Mesenchymal stem cell (in vitro differentiated cells and primary cell): ENCODE measurements at regions not wholly inside any gene's neighbourhood (a gene's known extent, or its start where the extent isn't known, plus 50 kb on each side); places are given as distances from the start of the nearest gene placed in this dataset.

ENCODE experiments used
- DNase-seq: peaks from one replicate; pipeline ENCODE4 v3.0.0-alpha.2; 2013
- H2AFZ ChIP-seq: one replicate; pipeline ENCODE4 v1.6.1; 2013; ENCODE audit warnings: low read depth, mild to moderate bottlenecking, control low read depth, inconsistent platforms, low read length, moderate library complexity
- H2AK5ac ChIP-seq: 2 replicates; pipeline ENCODE4 v1.6.1; 2013; ENCODE audit warnings: low read length, moderate library complexity, mild to moderate bottlenecking, inconsistent platforms; ENCODE audit not compliant: severe bottlenecking
- H2BK120ac ChIP-seq: one replicate; pipeline ENCODE4 v1.6.1; 2013; ENCODE audit warnings: low read depth, mild to moderate bottlenecking, inconsistent platforms, low read length, moderate library complexity
- H2BK12ac ChIP-seq, 2 experiments: one replicate each; pipeline ENCODE4 v1.6.1; 2013; ENCODE audit warnings: inconsistent platforms in 2 of 2, low read length in 2 of 2, mild to moderate bottlenecking in 2 of 2, moderate library complexity in 2 of 2, control low read depth in 1 of 2
- H2BK15ac ChIP-seq: one replicate; pipeline ENCODE4 v1.6.1; 2013; ENCODE audit warnings: mild to moderate bottlenecking, low read depth, inconsistent platforms; ENCODE audit not compliant: poor library complexity, severe bottlenecking
- H2BK5ac ChIP-seq: 2 replicates; pipeline ENCODE4 v1.6.1; 2013; ENCODE audit warnings: low read depth, mild to moderate bottlenecking, low read length, control low read depth, inconsistent platforms; ENCODE audit not compliant: poor library complexity, severe bottlenecking
- H3K14ac ChIP-seq, 2 experiments: one replicate each; pipeline ENCODE4 v1.6.1; 2013; ENCODE audit warnings: inconsistent platforms in 2 of 2, low read length in 2 of 2, control low read depth in 1 of 2, mild to moderate bottlenecking in 1 of 2, moderate library complexity in 1 of 2
- H3K18ac ChIP-seq, 2 experiments: one replicate each; pipeline ENCODE4 v1.6.1; 2013; ENCODE audit warnings: inconsistent platforms in 2 of 2, low read length in 2 of 2, control low read depth in 1 of 2, low read depth in 1 of 2, mild to moderate bottlenecking in 1 of 2
- H3K23ac ChIP-seq, 2 experiments: one replicate each; pipeline ENCODE4 v1.6.1; 2013; ENCODE audit warnings: inconsistent platforms in 2 of 2, low read length in 2 of 2, mild to moderate bottlenecking in 2 of 2, moderate library complexity in 2 of 2, control low read depth in 1 of 2
- H3K27ac ChIP-seq: 2 replicates; pipeline ENCODE4 v1.5.1; 2013; ENCODE audit warnings: mild to moderate bottlenecking, moderate library complexity, low read length, control low read depth, inconsistent platforms; ENCODE audit not compliant: poor library complexity, severe bottlenecking
- H3K27me3 ChIP-seq, 2 experiments: 2 replicates each; pipeline versions ENCODE4 v1.6.1 to v1.7.0; 2013; ENCODE audit warnings: low read length in 2 of 2, mild to moderate bottlenecking in 2 of 2, moderate library complexity in 2 of 2, control low read depth in 1 of 2, inconsistent platforms in 1 of 2; ENCODE audit not compliant: control insufficient read depth in 1 of 2, insufficient read depth in 1 of 2
- H3K36me3 ChIP-seq, 2 experiments: 2 replicates each; pipeline versions ENCODE4 v1.6.1 to v1.7.0; 2013; ENCODE audit warnings: low read length in 2 of 2, control low read depth in 1 of 2, inconsistent platforms in 1 of 2, low read depth in 1 of 2, mild to moderate bottlenecking in 1 of 2; ENCODE audit not compliant: insufficient read depth in 2 of 2, control insufficient read depth in 1 of 2
- H3K4ac ChIP-seq, 2 experiments: one replicate each; pipeline ENCODE4 v1.6.1; 2013; ENCODE audit warnings: inconsistent platforms in 2 of 2, low read length in 2 of 2, mild to moderate bottlenecking in 2 of 2, moderate library complexity in 2 of 2, control low read depth in 1 of 2, low read depth in 1 of 2
- H3K4me1 ChIP-seq: 2 replicates; pipeline ENCODE4 v1.6.1; 2013; ENCODE audit warnings: low read depth, low read length, control low read depth; ENCODE audit not compliant: control insufficient read depth, insufficient read depth
- H3K4me2 ChIP-seq: 2 replicates; pipeline ENCODE4 v1.6.1; 2013; ENCODE audit warnings: low read length, mild to moderate bottlenecking, inconsistent platforms; ENCODE audit not compliant: poor library complexity, severe bottlenecking
- H3K4me3 ChIP-seq, 2 experiments: 2 replicates each; pipeline versions ENCODE4 v1.5.1 to v1.7.0; 2013; ENCODE audit warnings: low read length in 2 of 2, mild to moderate bottlenecking in 2 of 2, control low read depth in 1 of 2, low read depth in 1 of 2; ENCODE audit not compliant: insufficient read depth in 1 of 2
- H3K79me1 ChIP-seq: replicated peaks from 2 replicates; pipeline ENCODE4 v1.6.1; 2013; ENCODE audit warnings: mild to moderate bottlenecking, control low read depth, low read length, inconsistent platforms; ENCODE audit not compliant: poor library complexity, severe bottlenecking
- H3K9ac ChIP-seq: 2 replicates; pipeline ENCODE4 v1.7.0; 2013; ENCODE audit warnings: mild to moderate bottlenecking, low read length, moderate library complexity
- H3K9me3 ChIP-seq: 2 replicates; pipeline ENCODE4 v1.7.0; 2013; ENCODE audit warnings: mild to moderate bottlenecking, low read length; ENCODE audit not compliant: control insufficient read depth
- H4K8ac ChIP-seq: one replicate; pipeline ENCODE4 v1.6.1; 2013; ENCODE audit warnings: inconsistent platforms, mild to moderate bottlenecking, low read length, moderate library complexity
- H4K91ac ChIP-seq: one replicate; pipeline ENCODE4 v1.6.1; 2013; ENCODE audit warnings: mild to moderate bottlenecking, low read length, inconsistent platforms
- WGBS: methylation state at CpG from one replicate; pipeline ENCODE4 v1.1.7; 2013; ENCODE audit warnings: mixed read lengths; 5-methylcytosine and 5-hydroxymethylcytosine counted together

- Histone ChIP-seq H4K8ac (no peak overlapping the region), H3K4ac (no peak overlapping the region), H2AFZ (no peak overlapping the region), H2BK15ac (no peak overlapping the region), H3K14ac (no peak overlapping the region), H3K27me3 (no peaks in the 10 kb centered on the region), H3K27ac (no peak overlapping the region), H2BK12ac (no peak overlapping the region), H3K18ac (no peak overlapping the region), H3K4me1 (no peaks in the 10 kb centered on the region), H3K4me2 (no peak overlapping the region), H2BK5ac (no peak overlapping the region), H4K91ac (no peak overlapping the region), H3K9ac (peak overlapping the region; percentile 63), H2BK120ac (no peak overlapping the region), H3K36me3 (no peaks in the 10 kb centered on the region), H2AK5ac (no peak overlapping the region), H3K4me3 (no peak overlapping the region), H3K23ac (no peak overlapping the region), H3K9me3 (peaks cover under 1% of the 10 kb centered on the region), H3K79me1 (no peaks in the 10 kb centered on the region)
- peak; percentile 74 for DNase-seq
- 10% methylated on average over 3 of the region's 5 CpGs for WGBS
These were observed 172.5 kb downstream of the HS3ST3A1 start for GRCh38 chr17:13429201-13429600.

GRCh38 chr17:13428611-13429042 lies 173.1 kb downstream of the HS3ST3A1 start:
- H3K79me1 ChIP-seq, result no peaks in the 10 kb centered on the region
- no peak overlapping the region for H2BK15ac ChIP-seq
- no peak overlapping the region for H3K18ac ChIP-seq
- no peak for DNase-seq
- H3K36me3 ChIP-seq, result no peaks in the 10 kb centered on the region
- H4K8ac ChIP-seq, result no peak overlapping the region
- no peak overlapping the region for H3K23ac ChIP-seq
- H2BK120ac ChIP-seq, result no peak overlapping the region
- H2BK12ac ChIP-seq, result no peak overlapping the region
- H2BK5ac ChIP-seq, result no peak overlapping the region
- no peak overlapping the region for H3K4ac ChIP-seq
- H3K9me3 ChIP-seq, result no peaks in the 10 kb centered on the region
- H3K27me3 ChIP-seq, result no peaks in the 10 kb centered on the region
- peak overlapping the region; percentile 63 for H3K9ac ChIP-seq
- H3K4me2 ChIP-seq, result no peak overlapping the region
- WGBS, result 73% methylated on average over 2 of the region's 2 CpGs
- H4K91ac ChIP-seq, result no peak overlapping the region
- no peak overlapping the region for H3K27ac ChIP-seq
- peak overlapping the region in 1 of 2 experiments; percentile 22 for H3K4me3 ChIP-seq
- no peak overlapping the region for H2AK5ac ChIP-seq
- no peak overlapping the region for H2AFZ ChIP-seq
- H3K4me1 ChIP-seq, result no peaks in the 10 kb centered on the region
- no peak overlapping the region for H3K14ac ChIP-seq

GRCh38 chr17:13426991-13427390 lies 174.7 kb downstream of the HS3ST3A1 start:
- Histone ChIP-seq H4K91ac (no peak overlapping the region), H3K36me3 (no peaks in the 10 kb centered on the region), H3K23ac (no peak overlapping the region), H4K8ac (no peak overlapping the region), H3K14ac (no peak overlapping the region), H3K9ac (no peak overlapping the region), H2BK5ac (no peak overlapping the region), H3K4me2 (no peak overlapping the region), H2AK5ac (no peak overlapping the region), H3K4me3 (no peak overlapping the region), H2BK120ac (no peak overlapping the region), H2AFZ (no peak overlapping the region), H3K27me3 (no peaks in the 10 kb centered on the region), H3K79me1 (no peaks in the 10 kb centered on the region), H3K4me1 (no peaks in the 10 kb centered on the region), H2BK15ac (no peak overlapping the region), H3K4ac (no peak overlapping the region), H2BK12ac (no peak overlapping the region), H3K27ac (no peak overlapping the region), H3K18ac (no peak overlapping the region), H3K9me3 (no peaks in the 10 kb centered on the region)
- no peak for DNase-seq

GRCh38 chr17:13425390-13425789 lies 176.3 kb downstream of the HS3ST3A1 start:
- no peaks in the 10 kb centered on the region for H3K4me1 ChIP-seq
- H3K18ac ChIP-seq, result no peak overlapping the region
- H2BK12ac ChIP-seq, result peak overlapping the region in 1 of 2 experiments; percentile 50
- no peak overlapping the region for H3K27ac ChIP-seq
- no peaks in the 10 kb centered on the region for H3K27me3 ChIP-seq
- 93% methylated on average over 3 of the region's 4 CpGs for WGBS
- H3K14ac ChIP-seq, result no peak overlapping the region
- no peak overlapping the region for H2BK120ac ChIP-seq
- no peak overlapping the region for H2BK5ac ChIP-seq
- H3K79me1 ChIP-seq, result no peaks in the 10 kb centered on the region
- no peak overlapping the region for H3K9ac ChIP-seq
- no peak for DNase-seq
- no peak overlapping the region for H3K4me2 ChIP-seq
- no peak overlapping the region for H4K91ac ChIP-seq
- no peak overlapping the region for H3K4ac ChIP-seq
- no peak overlapping the region for H2AK5ac ChIP-seq
- H3K23ac ChIP-seq, result no peak overlapping the region
- no peaks in the 10 kb centered on the region for H3K9me3 ChIP-seq
- no peak overlapping the region for H3K4me3 ChIP-seq
- H2AFZ ChIP-seq, result no peak overlapping the region
- H2BK15ac ChIP-seq, result no peak overlapping the region
- no peaks in the 10 kb centered on the region for H3K36me3 ChIP-seq
- no peak overlapping the region for H4K8ac ChIP-seq
